Fibroblast of peridontal ligament (primary cell): ENCODE measurements at regions not wholly inside any gene's neighbourhood (a gene's known extent, or its start where the extent isn't known, plus 50 kb on each side); places are given as distances from the start of the nearest gene placed in this dataset.

ENCODE experiments used
- DNase-seq: peaks from one replicate; pipeline ENCODE4 v3.0.0-alpha.2; 2010; ENCODE audit errors: extremely low read depth

- no peak for DNase-seq
Observed at GRCh38 chr13:67281466-67281865, 51.3 kb upstream of the PCDH9 start.
